HTR-8/SVneo (cell line): ENCODE measurements at regions not wholly inside any gene's neighbourhood (a gene's known extent, or its start where the extent isn't known, plus 50 kb on each side); places are given as distances from the start of the nearest gene placed in this dataset.

Experiments
- DNase-seq: peaks from one replicate; pipeline ENCODE4 v3.0.0; 2011; ENCODE audit warnings: low spot score, mixed read lengths; ENCODE audit not compliant: insufficient read length
- FAIRE-seq: peaks from 2 replicates; lab custom pipeline; 2011; peaks lifted over from hg19 to GRCh38; lab: Jason Lieb, UNC

DNA sequence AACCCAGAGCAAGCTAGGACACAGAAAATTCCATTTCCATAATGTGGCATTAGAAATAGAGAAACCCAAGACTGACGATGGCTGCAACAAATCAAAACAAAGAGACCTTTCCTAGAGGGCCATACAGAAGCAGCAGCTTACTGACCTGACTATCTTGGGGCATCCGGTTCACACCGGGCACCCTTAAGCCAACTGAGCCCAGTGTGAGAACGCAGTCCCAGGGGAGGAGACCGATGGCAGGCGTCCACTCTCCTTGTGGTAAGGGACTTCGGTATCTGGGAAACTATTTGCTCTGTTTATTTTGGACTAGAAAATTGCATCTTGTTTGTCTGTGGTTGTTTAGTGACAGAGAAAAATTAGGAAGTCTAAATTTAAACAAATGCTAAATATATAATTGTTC is 244.8 kb upstream of the COPS8 start:
- FAIRE-seq (no peak), DNase-seq (no peak)

- no peak for DNase-seq
- no peak for FAIRE-seq
Observed at GRCh38 chr2:236841389-236841788, 244.3 kb upstream of the COPS8 start.

GRCh38 chr2:236843161-236843968 is 242.3 kb upstream of the COPS8 start:
- DNase-seq = no peak
- no peak for FAIRE-seq

DNA sequence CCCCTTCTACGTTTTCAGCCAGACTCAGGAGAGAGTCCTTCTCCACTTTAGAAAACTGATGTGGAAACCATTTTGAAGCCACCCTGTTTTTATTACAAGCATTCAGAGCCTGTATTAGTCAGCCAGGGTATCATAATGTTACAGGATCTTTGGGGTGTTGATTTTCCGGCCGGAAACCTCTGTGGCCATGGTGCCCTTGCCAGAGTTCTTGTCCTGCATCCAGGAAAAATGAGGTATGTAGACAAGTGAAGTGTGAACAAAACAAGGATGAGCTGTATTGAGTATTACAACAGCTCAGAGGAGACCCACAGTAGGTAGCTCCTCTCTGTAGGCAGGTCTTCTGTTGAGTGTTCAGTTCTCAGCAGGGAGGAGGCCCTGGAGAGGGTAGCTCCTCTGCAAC is 241.0 kb upstream of the COPS8 start:
- FAIRE-seq (no peak), DNase-seq (no peak)

DNA sequence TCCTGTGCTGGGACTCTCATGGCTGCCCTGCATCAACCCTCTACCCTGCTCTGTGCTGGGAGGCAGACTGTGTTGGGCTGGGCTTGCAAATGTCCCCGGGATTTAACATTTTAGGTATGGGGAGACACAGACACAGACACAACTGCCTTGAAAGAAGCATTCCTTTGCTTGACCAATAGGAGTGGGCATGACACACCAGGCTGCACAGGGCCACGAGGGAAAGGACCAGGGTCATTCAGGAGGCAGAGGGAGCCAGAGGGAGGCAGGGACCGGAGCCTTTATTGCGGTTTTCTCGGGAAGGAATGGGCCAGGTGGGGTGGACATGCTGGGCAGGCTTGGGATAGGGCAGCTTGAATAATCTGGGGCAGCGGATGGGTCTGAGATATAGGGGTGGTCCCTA is 238.7 kb upstream of the COPS8 start:
- DNase-seq (no peak), FAIRE-seq (no peak)

- DNase-seq = no peak
- no peak for FAIRE-seq
Observed at GRCh38 chr2:236847538-236848263, 238.0 kb upstream of the COPS8 start.

GRCh38 chr2:236848501-236848900 is 237.2 kb upstream of the COPS8 start:
- FAIRE-seq (no peak), DNase-seq (no peak)

GRCh38 chr2:236849508-236849907 is 236.2 kb upstream of the COPS8 start:
- FAIRE-seq (no peak), DNase-seq (no peak)

GRCh38 chr2:236849940-236850339 is 235.7 kb upstream of the COPS8 start:
- DNase-seq = no peak
- no peak for FAIRE-seq

DNA sequence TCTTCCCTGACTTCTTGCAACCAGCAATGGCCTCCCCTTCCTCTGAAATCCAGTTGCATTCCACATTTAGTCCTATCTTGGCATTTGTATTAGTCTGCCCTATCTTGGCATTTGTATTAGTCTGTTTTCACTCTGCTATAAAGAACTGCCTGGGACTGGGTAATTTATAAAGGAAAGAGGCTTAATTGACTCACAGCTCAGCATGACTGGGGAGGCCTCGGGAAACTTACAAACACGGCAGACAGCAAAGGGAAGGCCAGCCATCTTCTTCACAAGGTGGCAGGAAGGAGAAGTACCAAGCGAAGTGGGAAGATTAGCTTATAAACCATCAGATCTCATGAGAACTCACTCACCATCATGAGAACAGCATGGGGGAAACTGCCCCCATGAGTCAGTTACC is 234.5 kb upstream of the COPS8 start:
- no peak for DNase-seq
- FAIRE-seq = no peak

- FAIRE-seq = no peak
- DNase-seq = no peak
Observed at GRCh38 chr2:236852100-236852976, 233.4 kb upstream of the COPS8 start.

DNA sequence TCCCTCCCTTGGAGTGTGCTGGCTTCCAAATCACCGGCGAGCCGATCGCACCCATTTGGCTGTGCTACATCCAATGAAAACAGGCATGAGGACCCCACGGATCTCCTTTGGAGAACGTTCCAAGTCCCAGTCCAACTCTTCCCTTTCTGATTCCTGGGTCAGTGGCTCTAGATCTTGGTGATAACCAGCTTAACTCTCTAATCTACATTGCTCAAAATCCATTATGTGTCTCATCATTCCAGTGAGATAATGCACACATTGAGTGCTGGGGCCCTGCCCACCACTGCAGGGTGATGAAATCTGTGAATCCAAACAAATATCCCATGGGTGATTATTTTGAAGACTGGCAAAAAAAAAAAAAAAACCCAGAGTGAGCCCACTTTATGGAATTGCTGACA is 232.7 kb upstream of the COPS8 start:
- no peak for DNase-seq
- FAIRE-seq = no peak

DNA sequence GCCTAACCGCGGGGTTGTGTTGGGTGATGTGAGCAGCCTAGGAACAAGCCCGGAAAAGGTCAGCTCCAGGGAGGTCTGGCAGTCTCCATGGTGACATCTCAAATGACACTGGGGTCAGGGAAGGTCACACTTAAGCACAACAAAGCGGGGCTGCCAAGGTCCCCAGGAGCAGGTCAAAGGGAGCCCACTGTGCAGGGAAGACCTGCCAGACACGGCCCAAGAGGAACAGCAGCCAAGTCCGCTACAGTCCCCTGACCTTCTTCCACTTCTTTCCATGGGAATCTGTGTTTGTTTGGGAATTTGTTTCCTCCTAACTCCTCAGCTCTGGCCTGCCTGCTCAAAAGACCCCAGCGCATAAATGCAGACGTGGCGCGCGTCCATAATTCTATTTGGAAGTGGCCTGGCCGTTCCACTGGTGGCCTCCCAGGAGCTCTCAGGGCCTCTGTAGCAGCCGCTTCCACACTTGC is 232.1 kb upstream of the COPS8 start:
- DNase-seq (no peak), FAIRE-seq (no peak)

DNA sequence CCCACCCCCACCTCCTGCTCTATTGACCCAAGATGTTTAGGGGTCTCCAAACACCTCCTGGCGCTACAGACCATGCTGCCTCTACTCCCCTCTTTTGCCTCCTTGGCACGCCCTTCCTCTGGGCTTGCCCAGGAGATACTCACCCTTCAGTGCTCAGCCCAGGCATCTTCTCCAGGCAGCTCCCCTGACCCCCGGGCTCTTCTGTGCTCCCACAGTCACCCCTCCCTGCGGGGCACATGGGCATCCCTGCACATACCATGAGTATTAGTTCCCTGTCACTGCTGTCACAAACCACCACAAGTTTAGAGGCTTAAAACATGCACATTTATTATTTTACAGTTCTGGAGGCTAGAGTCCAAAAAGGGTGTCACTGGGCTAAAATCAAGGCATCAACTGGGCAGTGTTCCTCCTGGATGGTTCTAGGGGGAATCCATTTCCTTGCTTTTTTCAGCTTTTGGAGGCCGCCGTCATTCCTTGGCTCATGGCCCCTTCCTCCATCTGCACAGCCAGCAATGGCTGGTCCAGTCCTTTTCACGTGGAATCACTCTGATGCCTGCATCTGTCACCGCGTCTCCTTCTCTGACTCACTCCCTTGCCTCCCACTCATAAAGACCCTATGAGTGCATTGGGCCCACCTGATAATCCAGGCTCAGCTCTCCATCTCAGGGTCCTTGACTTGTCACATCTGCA is 230.4 kb upstream of the COPS8 start:
- DNase-seq = no peak
- FAIRE-seq = no peak

- DNase-seq = no peak
- FAIRE-seq = no peak
Observed at GRCh38 chr2:236855866-236856847, 229.5 kb upstream of the COPS8 start.

DNA sequence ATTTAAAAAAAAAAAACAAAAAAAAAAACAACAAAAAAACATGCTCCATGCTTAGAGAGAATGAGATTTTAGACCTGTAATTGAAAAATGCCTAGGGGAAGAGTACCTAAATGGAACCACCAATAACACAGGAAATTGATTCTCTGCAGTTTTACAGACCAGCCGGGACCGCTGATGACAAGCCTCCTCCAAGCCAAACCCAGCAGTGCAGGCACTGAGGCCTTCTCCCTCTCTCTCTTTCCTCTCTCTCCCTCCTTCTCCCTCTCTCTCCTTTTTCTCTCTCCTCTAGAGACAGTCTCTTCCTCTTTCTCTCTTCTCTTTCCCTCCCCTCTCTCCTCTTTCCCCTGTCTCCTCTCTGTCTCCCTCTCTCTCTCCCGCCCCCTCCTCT is 228.8 kb upstream of the COPS8 start:
- DNase-seq (no peak), FAIRE-seq (no peak)

- FAIRE-seq (no peak), DNase-seq (no peak)
Observed at GRCh38 chr2:236857246-236857645, 228.4 kb upstream of the COPS8 start.

- FAIRE-seq = no peak
- DNase-seq = no peak
Observed at GRCh38 chr2:236857781-236858180, 227.9 kb upstream of the COPS8 start.

- no peak for DNase-seq
- no peak for FAIRE-seq
Observed at GRCh38 chr2:236858661-236859060, 227.0 kb upstream of the COPS8 start.
